NCI-H1436 (cell line): ENCODE measurements at regions not wholly inside any gene's neighbourhood (a gene's known extent, or its start where the extent isn't known, plus 50 kb on each side); places are given as distances from the start of the nearest gene placed in this dataset.

Experiments
- DNase-seq: peaks from one replicate; lab custom pipeline; 2025; lab: John Stamatoyannopoulos, UW

DNA sequence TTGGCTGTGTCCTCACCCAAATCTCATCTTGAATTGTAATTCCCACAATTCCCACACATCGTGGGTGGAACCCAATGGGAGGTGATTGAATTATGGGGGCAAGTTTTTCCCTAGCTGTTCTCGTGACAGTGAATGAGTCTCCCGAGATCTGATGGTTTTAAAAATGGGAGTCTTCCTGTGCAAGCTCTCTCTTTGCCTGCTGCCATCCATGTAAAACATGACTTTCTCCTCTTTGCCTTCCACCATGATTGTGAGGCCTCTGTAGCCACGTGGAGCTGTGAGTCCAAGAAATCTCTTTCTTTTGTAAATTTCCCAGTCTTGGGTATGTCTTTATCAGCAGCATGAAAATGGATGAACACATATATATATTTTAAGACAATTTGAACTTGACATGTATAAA lies 285.4 kb downstream of the BAMBI start:
- no peak for DNase-seq

DNA sequence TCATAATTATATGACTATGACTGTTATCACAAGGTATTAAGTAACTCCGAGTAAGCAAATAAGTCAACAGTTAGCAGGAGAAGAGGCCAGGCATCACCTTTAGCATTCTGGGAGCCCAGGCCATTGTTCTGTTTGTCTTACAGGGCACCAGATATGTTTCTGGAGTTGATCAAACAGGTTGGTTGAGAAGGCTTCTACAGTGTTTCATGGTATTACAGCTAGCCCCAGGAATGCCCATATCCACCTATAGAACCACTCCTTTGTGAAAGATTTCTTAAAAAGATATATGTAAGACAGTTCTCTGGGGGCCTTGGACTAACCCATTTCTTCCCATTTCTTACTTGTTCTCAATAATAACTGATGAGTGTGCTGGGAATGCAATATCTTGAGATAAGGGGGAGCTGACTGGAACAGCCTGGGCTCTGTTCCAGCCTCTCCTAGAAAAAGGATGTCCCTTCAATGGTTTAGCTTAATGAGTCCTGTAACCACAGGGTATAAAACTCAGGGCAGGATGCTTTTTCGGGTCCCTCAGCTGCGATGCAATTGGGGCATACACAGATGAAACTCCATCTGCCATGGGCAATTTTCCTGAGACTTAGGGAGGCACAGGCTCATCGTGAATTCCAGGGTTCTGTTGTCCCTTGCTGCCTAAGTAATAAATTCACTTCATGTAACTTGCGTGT lies 286.4 kb downstream of the BAMBI start:
- DNase-seq, result no peak

DNA sequence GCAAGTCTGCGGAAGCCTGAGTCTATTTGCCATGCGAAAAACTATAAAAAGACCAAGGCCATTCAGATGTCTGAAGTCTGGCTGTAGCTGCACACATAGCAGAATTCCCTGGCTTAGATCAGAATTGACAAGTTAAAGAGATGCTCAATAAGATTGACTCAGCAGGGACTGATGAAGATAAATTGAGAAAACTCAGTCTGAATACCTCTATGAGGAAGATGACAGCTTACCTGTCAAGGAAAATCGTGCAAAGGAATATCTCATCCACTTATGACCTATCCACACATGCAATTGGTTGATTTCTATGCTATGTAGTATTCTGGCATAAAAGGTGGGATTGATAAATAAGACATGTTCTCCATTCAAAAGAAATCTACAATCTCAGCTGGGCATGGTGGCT lies 288.6 kb downstream of the BAMBI start:
- no peak for DNase-seq

DNA sequence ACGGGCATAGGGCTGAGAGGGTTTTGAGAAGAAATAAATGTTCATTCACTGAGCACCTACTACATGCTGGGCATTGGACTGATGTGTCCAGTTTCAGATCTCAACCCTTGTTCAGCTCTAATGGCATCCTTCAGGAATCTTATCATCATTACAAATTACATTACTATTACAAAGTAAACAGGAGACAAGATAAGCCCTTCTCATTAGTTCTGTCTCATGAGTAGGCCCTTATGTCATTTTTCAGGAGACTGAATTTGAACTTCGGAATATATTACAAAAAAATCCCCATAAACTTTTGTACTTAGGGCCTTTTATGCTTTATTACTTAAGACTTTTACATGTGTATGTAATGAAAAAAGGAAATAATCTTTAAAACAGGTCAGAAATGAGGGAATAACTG lies 289.7 kb downstream of the BAMBI start:
- DNase-seq, result no peak

DNA sequence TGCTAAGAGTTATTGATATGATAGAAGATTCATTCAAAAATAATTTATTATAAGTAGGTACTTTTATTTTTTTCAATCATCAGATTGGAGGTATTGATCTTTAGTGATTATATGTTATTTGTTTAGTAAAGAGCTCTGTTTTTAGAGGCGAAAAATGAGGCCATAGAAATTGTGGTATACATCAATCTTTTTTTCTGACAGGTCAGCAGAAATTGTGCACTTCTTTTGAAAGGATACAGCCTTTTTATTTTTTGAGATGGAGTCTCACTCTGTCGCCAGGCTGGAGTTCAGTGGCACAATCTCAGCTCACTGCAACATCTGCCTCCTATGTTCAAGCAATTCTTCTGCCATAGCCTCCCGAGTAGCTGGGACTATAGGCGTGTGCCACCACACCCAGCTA lies 292.1 kb downstream of the BAMBI start:
- DNase-seq, result no peak

DNA sequence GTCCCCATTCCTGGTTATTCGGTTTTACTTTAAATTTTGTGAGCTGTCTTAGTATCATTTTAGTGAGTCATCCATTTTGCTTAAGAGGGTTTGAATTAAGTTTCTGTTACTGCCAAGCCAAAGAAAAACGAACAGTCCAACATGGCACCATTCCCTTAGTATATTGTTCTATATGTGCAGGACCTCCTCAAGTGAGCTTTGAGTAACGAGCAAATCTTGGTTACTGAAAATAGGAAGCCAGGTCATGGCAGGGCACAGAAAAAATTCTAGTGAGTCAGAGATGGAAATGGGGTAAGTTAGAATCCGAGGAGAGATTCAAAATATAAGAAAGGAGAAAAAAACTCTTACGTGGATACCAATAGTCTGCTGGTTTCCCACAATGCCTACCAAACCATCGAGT lies 292.9 kb downstream of the BAMBI start:
- DNase-seq, result no peak

DNA sequence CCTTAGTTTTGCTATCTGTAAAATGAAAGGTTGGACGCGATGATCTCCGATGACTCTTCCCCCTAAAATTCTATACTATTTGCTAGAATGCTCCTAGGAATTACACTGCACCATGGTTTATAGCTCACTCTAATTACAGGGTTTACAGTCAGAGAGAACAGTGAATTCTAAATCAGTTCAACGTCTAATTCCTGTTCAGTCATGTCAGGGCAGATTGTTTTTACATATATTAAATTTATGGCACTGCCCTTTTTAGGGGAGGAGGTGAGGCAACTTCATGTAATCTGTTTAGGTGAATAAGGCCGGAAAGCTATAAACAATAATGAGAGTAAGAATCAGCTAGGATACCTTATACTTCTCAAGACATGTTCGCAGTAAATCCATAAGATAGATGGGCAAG lies 293.9 kb downstream of the BAMBI start:
- DNase-seq, result no peak

DNA sequence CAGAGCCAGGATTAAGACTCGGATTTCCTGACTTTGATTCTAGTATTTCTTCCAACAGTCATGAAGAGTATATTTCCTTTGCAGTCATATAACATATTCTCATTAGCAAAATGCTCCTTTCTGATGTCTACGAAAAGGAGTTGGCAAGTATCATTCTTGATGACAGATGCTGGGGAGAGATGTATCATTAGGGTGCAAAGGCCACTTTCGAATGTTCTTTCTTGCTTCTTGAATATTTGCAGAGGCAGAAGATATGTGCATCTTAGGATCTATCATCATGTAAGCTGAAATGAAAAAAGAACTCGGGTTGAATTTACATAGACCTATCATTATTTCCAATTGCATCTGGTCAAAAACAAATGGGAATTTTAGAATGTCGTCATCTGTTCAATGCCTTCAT lies 294.4 kb downstream of the BAMBI start:
- no peak for DNase-seq

DNA sequence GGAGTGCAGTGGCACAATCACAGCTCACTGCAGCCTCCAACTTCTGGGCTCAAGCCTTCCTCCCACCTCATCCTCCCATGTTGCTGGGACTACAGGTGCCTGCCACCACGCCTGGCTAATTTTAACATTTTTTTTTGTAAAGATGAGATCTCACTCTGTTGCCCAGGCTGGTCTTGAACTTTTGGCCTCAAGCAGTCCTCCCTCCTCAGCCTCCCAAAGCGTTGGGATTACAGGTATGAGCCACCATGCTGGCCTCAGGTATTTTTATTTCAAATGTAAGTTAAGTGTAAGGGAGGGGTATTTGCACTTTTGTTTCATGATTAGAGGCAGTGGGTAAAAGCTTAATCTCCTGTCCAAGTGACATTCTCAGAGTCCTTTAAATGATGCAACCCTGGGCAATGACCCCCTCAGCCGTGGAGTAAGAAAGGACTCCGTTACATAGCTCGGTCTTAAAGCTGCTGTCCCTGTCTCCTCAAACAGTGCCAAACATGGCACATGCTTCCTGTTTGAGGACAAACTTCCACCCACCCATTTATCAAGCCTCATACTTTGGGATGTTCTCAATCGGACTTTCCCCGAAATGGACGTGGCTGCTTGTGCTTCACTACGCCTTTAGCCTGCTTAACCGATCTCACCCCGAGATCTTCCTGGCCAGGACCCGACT lies 296.1 kb downstream of the BAMBI start:
- no peak for DNase-seq

DNA sequence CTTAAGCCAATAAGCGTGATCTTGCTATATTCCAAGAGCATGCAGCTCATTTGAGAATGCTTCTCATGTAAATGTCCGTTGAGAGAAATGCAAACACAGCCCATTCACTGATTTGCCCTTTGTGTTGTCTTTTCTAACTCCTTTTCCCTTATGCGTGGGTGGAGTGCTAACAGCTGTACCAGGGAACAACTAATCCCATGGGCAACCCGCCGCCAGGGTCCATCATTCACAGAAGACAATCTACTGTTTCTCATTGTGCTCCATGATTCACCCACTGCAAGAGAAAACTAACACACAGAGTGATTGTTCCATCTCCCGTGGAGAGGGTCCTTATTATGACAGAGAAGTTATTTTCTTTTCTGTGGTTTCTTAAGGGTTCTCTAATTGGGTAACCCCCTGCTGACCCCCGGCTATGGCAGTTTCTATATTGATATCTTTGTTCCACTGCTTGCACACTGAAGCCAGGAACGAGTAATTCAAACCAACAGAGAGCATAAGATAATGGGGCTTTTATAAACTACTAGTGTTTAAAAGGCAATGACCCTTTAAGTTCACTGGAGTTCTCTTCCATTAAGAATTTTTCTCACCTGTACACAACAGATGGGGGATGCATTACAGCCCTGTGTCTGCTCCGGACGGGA lies 298.7 kb downstream of the BAMBI start:
- peak; percentile 49 for DNase-seq

DNA sequence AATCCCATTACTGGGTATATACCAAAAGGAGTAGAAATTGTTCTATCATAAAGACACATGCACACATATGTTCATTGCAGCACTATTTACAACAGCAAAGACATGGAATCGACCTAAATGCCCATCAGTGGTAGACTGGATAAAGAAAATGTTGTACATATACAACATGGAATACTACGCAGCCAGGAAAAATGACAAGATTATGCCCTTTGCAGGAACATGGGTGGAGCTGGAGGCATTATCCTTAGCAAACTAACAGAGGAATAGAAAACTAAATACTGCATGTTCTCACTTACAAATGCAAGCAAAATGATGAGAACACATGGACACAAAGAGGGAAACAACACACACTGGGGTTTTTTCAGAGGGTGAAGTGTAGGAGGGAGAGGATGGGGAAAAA lies 300.2 kb downstream of the BAMBI start:
- DNase-seq, result no peak

DNA sequence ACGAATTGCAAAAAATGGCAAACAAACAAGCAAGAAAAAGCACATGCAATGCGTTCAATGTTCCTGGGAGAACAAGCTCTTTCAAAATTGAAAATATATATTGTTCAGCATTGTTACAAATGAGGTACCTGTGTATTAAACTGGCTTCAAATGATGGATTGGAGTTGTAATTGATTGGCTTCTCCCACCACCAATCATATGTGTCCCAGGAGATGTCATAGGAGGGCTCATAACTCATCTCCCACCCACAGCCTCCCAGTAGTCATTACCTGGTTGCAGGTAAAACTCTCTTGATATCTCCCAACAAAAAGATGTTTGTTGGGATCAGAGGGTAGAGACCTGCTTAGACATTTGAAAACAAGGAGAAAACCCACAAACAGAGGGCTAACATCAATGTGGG lies 302.9 kb downstream of the BAMBI start:
- DNase-seq, result no peak

DNA sequence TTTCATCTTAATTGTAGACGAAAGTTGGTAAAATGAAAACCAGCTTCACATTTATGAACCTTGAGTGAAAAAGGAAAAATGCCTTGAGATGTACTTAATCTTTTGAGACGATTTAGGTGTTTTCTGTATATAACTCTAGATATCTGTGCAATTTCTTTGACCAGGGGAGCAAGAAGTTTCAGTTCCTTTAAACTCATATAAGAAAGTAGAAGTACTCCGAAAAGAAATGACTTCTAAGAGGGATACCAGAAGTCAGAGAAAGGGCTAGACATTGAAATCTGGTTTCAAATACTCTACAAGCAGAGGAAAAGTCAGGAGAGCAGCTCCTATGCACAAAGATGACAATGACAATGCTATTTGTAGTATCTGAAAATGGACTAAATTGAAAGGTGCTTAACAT lies 303.7 kb downstream of the BAMBI start:
- no peak for DNase-seq

DNA sequence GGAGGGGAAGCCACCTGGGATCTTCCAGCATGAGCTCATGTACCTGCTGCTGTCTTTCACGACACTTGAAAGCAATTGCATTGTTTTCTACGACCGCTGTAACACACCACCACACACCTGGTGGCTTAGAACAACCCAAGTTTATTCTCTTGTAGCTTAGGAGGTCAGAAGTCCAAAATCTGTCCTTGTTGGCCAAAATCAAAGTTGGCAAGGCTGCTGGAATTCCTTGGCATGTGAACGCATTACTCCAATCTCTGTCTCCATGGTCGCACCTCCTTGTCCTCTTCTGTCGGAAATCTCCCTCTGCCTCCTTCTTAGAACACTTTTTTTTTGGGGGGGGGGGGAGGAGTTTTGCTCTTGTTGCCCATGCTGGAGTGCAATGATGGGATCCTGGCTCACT lies 305.7 kb downstream of the BAMBI start:
- no peak for DNase-seq

DNA sequence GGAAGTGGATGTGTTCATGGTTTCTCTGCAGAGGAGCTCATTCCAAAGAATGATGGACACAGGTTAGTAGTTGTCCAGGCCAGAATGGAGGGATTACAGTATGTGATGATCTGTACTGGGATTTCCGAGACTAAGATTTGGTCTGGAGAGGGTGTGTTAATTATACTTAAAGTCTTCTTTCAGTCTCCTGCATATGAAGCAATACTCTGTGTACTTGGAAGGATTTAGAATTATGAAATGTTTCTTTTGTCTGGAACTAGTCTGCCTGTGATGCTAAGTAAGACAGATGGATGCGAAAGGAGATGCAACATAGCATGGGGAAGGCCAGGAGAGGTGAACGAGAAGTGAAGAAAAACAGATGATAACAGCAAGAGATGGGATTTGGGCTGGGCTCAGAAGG lies 305.1 kb upstream of the LYZL1 start:
- no peak for DNase-seq

DNA sequence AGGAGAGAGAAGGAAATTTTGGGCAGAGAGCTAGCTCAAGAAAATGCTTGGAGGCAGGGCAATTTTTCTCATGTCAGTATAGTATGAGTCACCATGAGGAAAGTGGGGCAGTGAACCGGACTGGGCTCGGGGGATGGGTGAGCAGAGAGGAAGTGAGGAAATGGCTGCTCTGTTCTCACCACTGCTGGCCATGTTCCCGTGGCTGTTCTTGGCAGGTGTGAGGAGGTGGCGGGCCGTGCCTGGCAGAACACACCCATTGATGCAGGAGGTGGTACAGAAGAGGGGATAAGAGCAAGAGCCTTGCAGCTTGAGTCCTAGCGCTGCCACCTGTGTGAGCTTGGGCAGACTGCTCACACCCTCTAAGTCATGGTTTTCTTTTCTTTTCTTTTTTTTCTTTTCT lies 304.4 kb upstream of the LYZL1 start:
- no peak for DNase-seq

DNA sequence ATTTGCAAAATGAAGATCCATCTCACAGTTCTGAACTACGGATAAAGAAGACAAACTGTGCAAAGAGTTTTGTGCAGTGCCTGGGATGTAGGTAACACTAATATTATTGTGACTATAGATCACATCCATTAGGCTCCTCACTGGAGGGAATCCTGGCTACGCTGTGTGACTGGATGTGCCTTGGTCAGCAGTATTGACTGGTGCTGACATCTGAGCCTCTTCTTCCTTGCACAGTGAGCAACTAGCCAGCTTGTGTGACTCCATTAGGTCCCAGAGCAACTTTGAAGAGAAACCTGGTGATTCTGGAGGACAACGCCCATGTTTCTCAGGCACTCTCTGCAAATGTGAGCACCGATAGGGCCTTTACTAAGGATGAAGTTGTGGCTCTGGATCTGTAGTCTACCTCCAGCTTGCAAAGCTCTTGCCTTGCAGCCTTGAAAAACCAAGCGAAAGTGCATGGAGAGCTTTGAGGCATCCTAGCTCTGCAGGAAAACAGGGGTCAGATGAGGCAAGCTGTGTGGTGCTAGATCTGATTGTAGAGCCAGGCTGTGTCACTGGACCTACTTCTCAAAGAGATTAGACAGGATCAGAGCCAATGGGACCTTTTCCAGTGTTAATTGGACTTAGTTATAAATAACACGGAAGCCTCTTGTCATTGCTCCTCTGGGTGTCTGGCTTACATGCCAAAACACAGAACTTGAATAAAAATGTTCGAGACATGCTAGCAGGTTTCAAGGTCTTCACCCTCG lies 303.6 kb upstream of the LYZL1 start:
- DNase-seq, result no peak

DNA sequence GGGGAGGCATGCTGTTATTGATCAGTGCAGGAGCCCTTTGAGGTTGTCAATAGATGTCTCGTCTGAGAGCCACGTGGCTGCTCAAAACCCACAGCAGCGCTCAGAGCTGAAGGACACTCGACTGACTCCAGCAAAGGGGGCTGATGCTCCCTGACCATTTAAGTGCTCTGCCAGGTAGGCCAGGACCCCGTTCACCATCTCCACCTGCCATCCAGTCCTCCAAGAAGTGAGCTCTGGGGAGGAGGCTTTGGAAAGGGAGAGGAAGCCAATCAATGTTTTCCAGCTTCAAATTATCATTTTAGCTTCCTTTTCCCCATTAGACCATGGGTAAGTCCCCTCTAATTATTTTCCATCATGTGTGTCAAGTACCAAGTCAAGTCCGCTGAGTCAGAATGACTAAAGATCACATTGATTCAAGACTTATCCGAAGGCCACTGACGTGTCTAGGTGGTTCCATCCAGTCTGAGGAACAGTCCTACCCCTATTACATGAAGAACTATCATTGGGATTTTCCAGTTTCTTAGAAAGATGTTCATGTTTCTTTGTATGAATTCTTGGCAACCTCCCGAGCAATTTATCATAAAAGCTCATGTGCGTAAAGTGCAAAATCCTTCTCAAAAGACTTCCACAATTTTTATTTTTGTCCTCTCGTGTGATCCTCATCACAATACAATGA lies 302.6 kb upstream of the LYZL1 start:
- no peak for DNase-seq

DNA sequence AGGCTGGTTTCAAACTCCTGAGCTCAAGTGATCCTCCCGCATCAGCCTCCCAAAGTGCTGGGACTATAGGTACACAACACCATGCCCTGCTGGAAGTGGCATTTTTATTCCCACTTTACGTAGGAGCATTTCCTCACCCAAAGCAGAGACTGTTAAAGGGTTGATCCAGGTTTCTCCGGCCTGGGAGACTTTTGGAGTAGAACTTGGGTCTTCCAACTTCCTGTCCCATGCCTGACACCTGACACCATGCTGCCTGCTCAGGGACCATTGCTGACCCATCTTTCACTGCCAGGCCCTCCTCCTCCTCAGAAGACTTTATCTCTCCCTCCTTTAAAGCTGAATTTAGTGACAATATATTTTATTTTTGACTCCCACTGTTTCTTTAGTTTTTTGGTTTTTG lies 302.0 kb upstream of the LYZL1 start:
- no peak for DNase-seq

DNA sequence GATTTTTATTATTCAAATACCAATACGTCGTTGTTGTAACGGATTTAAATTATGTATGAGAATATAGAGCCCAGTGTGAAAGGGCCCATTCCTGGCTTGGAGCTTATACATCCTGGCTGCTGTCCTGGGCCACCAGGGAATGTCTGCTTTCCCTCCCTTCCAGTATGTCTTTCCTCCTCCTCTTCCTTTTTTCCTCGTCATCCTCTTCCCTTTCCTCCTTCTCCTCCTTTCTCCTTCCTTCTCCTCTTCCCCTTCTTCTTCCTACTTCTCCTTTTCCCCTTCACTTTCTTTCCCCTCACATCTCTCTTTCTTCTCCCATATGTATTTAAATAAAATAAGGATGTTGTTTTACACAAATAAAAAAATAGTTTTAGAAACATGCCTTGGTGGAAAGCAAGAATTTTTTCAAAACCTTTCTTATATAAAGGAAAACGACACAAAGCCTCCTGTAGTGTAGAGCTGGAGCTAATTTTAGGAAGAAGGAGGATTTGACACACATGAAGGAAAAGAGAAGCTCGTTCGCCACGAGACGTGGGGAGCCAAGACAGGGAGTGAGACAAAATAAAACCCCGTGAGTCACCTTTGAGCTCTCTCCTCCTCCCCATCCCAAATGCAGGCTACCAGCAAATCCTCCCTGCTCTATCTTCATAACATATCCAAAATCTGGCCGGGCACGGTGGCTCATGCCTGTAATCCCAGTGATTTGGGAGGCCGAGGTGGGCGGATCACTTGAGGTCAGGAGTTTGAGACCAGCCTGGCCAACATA lies 301.1 kb upstream of the LYZL1 start:
- no peak for DNase-seq

DNA sequence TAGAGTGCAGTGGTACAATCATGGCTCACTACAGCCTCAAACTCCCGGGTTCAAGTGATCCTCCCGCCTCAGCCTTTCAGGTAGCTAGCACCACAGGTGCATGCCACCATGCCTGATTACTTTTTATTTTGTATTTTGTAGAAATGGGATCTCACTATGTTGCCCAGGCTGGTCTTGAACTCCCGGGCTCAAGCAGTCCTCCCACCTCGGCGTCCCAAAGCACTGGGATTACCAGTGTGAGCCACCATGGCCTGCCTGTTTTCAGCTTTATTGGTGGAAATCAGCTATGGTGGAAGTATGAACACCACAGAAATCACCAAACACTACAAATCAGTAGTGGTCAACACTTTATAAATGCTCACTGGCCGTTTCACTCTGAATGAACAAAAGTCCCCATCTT lies 299.9 kb upstream of the LYZL1 start:
- DNase-seq, result no peak
